Transverse colon (tissue), 4 donors: ENCODE measurements at regions not wholly inside any gene's neighbourhood (a gene's known extent, or its start where the extent isn't known, plus 50 kb on each side); places are given as distances from the start of the nearest gene placed in this dataset.

Experiments used
- EP300 ChIP-seq: sonication (generic); formaldehyde crosslinking; IDR thresholded peaks from one replicate; pipeline ENCODE4 v1.6.1; 2017; ENCODE audit warnings: antibody characterized with exemption, low read depth
- POLR2A ChIP-seq: fragments of 450-650 bp; IDR thresholded peaks from one replicate; pipeline ENCODE4 v1.6.1; 2016; ENCODE audit warnings: antibody characterized with exemption, mild to moderate bottlenecking, moderate library complexity
- POLR2AphosphoS5 ChIP-seq, 3 donors: sonication (generic); formaldehyde crosslinking; IDR thresholded peaks; one replicate each; pipeline ENCODE4 v1.6.1; 2016; ENCODE audit warnings: antibody characterized with exemption in 3 of 3
- TF ChIP-seq, protein P1 (sequence below), 5 experiments: fragments of 200-600 bp in 3 of 5; fragments of 450-650 bp in 2 of 5; sonication (generic) in 3 of 5; IDR thresholded peaks; 1 replicate in 2 of 5; 2 replicates in 3 of 5; pipeline ENCODE4 v1.5.1; 2016 to 2017; ENCODE audit warnings: antibody characterized with exemption in 5 of 5, inconsistent platforms in 3 of 5, mild to moderate bottlenecking in 2 of 5, moderate library complexity in 1 of 5

DNA sequence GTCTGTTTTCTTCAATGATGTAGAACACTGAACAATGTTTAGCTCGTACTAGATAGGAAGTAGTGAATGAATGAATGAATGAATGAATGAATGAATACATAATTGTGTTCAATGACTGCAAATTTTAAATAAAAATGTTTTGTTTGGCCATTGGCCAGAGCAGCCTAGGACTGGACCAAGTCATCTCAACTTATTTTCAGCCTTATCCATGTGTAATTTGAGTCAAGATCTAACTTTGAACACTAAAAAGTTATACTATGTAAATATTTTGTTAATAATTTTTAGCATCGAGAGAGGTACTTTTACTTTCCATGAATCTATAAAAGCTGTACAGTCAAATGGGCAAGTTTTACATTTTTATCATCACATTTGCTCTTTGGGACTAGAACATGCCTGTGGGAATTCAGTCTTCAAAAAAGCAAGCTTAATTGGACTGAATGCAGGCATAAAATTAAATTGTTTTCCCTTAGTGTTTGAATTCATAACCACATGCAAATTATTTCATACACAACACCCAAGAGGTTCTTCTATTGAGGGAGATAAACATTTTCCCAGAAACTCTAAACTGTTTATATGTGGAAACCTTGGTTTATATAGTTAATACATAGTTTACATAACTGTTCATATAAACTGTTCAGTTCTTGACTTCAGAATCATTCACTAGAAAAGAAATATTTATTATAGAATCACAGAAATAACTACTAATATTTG lies 222.1 kb upstream of the ANO3 start:
- TF ChIP-seq, protein P1, sequence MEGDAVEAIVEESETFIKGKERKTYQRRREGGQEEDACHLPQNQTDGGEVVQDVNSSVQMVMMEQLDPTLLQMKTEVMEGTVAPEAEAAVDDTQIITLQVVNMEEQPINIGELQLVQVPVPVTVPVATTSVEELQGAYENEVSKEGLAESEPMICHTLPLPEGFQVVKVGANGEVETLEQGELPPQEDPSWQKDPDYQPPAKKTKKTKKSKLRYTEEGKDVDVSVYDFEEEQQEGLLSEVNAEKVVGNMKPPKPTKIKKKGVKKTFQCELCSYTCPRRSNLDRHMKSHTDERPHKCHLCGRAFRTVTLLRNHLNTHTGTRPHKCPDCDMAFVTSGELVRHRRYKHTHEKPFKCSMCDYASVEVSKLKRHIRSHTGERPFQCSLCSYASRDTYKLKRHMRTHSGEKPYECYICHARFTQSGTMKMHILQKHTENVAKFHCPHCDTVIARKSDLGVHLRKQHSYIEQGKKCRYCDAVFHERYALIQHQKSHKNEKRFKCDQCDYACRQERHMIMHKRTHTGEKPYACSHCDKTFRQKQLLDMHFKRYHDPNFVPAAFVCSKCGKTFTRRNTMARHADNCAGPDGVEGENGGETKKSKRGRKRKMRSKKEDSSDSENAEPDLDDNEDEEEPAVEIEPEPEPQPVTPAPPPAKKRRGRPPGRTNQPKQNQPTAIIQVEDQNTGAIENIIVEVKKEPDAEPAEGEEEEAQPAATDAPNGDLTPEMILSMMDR (IDR thresholded peaks at IDR 0.05) = no peak
- TF ChIP-seq POLR2AphosphoS5 (IDR thresholded peaks at IDR 0.05) (no peak), POLR2A (no peak), EP300 (no peak)
